HG02938 (cell line): ENCODE measurements at regions not wholly inside any gene's neighbourhood (a gene's known extent, or its start where the extent isn't known, plus 50 kb on each side); places are given as distances from the start of the nearest gene placed in this dataset.
A peak's percentile ranks its signal among the peaks of the same experiment; 100 is the strongest.

Experiments
- ATAC-seq: cut with Tn5 transposase; IDR thresholded peaks from one replicate; pipeline ENCODE4 v1.9.1; 2021; ENCODE audit warnings: mild to moderate bottlenecking, moderate library complexity; ENCODE audit not compliant: unreplicated experiment

- ATAC-seq, result peak; percentile 83
Measured at GRCh38 chr6:16078064-16078463, 50.8 kb upstream of the MYLIP start.

GRCh38 chr6:16069671-16070070, 59.2 kb upstream of the MYLIP start:
- no peak for ATAC-seq

- no peak for ATAC-seq
Measured at GRCh38 chr6:16069222-16069621, 59.7 kb upstream of the MYLIP start.

- ATAC-seq, result no peak
Measured at GRCh38 chr6:16067568-16067967, 61.3 kb upstream of the MYLIP start.

GRCh38 chr6:16064671-16065072, 64.2 kb upstream of the MYLIP start:
- no peak for ATAC-seq

GRCh38 chr6:16063580-16063979, 65.3 kb upstream of the MYLIP start:
- ATAC-seq, result no peak

GRCh38 chr6:16061818-16062217, 67.1 kb upstream of the MYLIP start:
- ATAC-seq, result no peak

- ATAC-seq, result no peak
Measured at GRCh38 chr6:16060039-16060438, 68.8 kb upstream of the MYLIP start.

GRCh38 chr6:16059496-16059895, 69.4 kb upstream of the MYLIP start:
- no peak for ATAC-seq

GRCh38 chr6:16058929-16059345, 69.9 kb upstream of the MYLIP start:
- no peak for ATAC-seq

GRCh38 chr6:16058201-16058928, 70.5 kb upstream of the MYLIP start:
- ATAC-seq, result no peak

GRCh38 chr6:16057446-16057845, 71.4 kb upstream of the MYLIP start:
- no peak for ATAC-seq

- no peak for ATAC-seq
Measured at GRCh38 chr6:16056263-16056870, 72.5 kb upstream of the MYLIP start.

GRCh38 chr6:16055852-16056251, 73.0 kb upstream of the MYLIP start:
- no peak for ATAC-seq

- no peak for ATAC-seq
Measured at GRCh38 chr6:16049168-16049567, 79.7 kb upstream of the MYLIP start.

GRCh38 chr6:16048221-16048620, 80.7 kb upstream of the MYLIP start:
- ATAC-seq, result no peak

- no peak for ATAC-seq
Measured at GRCh38 chr6:16047435-16047990, 81.4 kb upstream of the MYLIP start.

- no peak for ATAC-seq
Measured at GRCh38 chr6:16045238-16045637, 83.6 kb upstream of the MYLIP start.

- no peak for ATAC-seq
Measured at GRCh38 chr6:16044211-16044643, 84.7 kb upstream of the MYLIP start.

- peak; percentile 68 for ATAC-seq
Measured at GRCh38 chr6:16043171-16044135, 85.4 kb upstream of the MYLIP start.

GRCh38 chr6:16042751-16043150, 86.1 kb upstream of the MYLIP start:
- no peak for ATAC-seq
